ENCODE measurements at regions not wholly inside any gene's neighbourhood (a gene's known extent, or its start where the extent isn't known, plus 50 kb on each side); places are given as distances from the start of the nearest gene placed in this dataset.

GRCh38 chr14:42045383-42045782 is 438.7 kb downstream of the LRFN5 start:
- no peak for DNase-seq

GRCh38 chr14:42028607-42029006 is 421.9 kb downstream of the LRFN5 start:
- no peak for DNase-seq

- no peak for DNase-seq
These were observed 420.6 kb downstream of the LRFN5 start for GRCh38 chr14:42027271-42027670.

GRCh38 chr14:42023452-42023851 is 416.8 kb downstream of the LRFN5 start:
- DNase-seq = no peak

- DNase-seq = no peak
These were observed 407.6 kb downstream of the LRFN5 start for GRCh38 chr14:42014301-42014700.

- no peak for DNase-seq
These were observed 406.9 kb downstream of the LRFN5 start for GRCh38 chr14:42013559-42013958.

GRCh38 chr14:42013153-42013552 is 406.5 kb downstream of the LRFN5 start:
- no peak for DNase-seq

- DNase-seq = no peak
These were observed 404.5 kb downstream of the LRFN5 start for GRCh38 chr14:42011221-42011620.

- DNase-seq = no peak
These were observed 397.6 kb downstream of the LRFN5 start for GRCh38 chr14:42004321-42004720.

GRCh38 chr14:42002141-42002540 is 395.5 kb downstream of the LRFN5 start:
- DNase-seq = no peak

GRCh38 chr14:42001431-42001830 is 394.8 kb downstream of the LRFN5 start:
- no peak for DNase-seq

- DNase-seq = no peak
These were observed 393.8 kb downstream of the LRFN5 start for GRCh38 chr14:42000450-42000849.

GRCh38 chr14:41993687-41994086 is 387.0 kb downstream of the LRFN5 start:
- DNase-seq = no peak

- DNase-seq = no peak
These were observed 380.0 kb downstream of the LRFN5 start for GRCh38 chr14:41986700-41987099.

- no peak for DNase-seq
These were observed 379.5 kb downstream of the LRFN5 start for GRCh38 chr14:41986083-41986645.

GRCh38 chr14:41973178-41973577 is 366.5 kb downstream of the LRFN5 start:
- no peak for DNase-seq

- no peak for DNase-seq
These were observed 365.9 kb downstream of the LRFN5 start for GRCh38 chr14:41972531-41972930.

GRCh38 chr14:41960281-41960680 is 353.6 kb downstream of the LRFN5 start:
- DNase-seq = no peak

GRCh38 chr14:41957459-41957858 is 350.8 kb downstream of the LRFN5 start:
- no peak for DNase-seq

Data from right kidney (tissue), 1 donor.